Immature natural killer cell (primary cell): ENCODE measurements at regions not wholly inside any gene's neighbourhood (a gene's known extent, or its start where the extent isn't known, plus 50 kb on each side); places are given as distances from the start of the nearest gene placed in this dataset.

Source experiments
- DNase-seq, 3 donors: peaks; one replicate each; pipeline ENCODE4 v3.0.0; 2022; ENCODE audit warnings: mixed read lengths in 1 of 3
- H3K27ac Mint-ChIP-seq, 6 donors: one replicate each; pipeline ENCODE4 v1.8.0; 2020; ENCODE audit warnings: mixed read lengths in 6 of 6, mild to moderate bottlenecking in 5 of 6, inconsistent platforms in 4 of 6, moderate library complexity in 3 of 6
- H3K27me3 Mint-ChIP-seq, 3 donors: one replicate each; pipeline ENCODE4 v1.8.0; 2020 to 2021; ENCODE audit warnings: low read depth in 3 of 3, mild to moderate bottlenecking in 3 of 3, mixed read lengths in 3 of 3, moderate library complexity in 3 of 3, inconsistent platforms in 1 of 3
- H3K36me3 Mint-ChIP-seq, 3 donors: one replicate each; pipeline ENCODE4 v1.8.0; 2020; ENCODE audit warnings: mixed read lengths in 3 of 3, inconsistent platforms in 2 of 3, mild to moderate bottlenecking in 2 of 3
- H3K4me1 Mint-ChIP-seq, 2 donors: one replicate each; pipeline ENCODE4 v1.8.0; 2020; ENCODE audit warnings: inconsistent platforms in 2 of 2, mild to moderate bottlenecking in 2 of 2, mixed read lengths in 2 of 2, moderate library complexity in 1 of 2
- H3K4me3 Mint-ChIP-seq, 5 donors: one replicate each; pipeline ENCODE4 v1.8.0; 2020; ENCODE audit warnings: mild to moderate bottlenecking in 5 of 5, mixed read lengths in 5 of 5, inconsistent platforms in 3 of 5, moderate library complexity in 3 of 5
- H3K9me3 Mint-ChIP-seq, 6 donors: one replicate each; pipeline ENCODE4 v1.8.0; 2020; ENCODE audit warnings: mild to moderate bottlenecking in 6 of 6, mixed read lengths in 6 of 6, inconsistent platforms in 4 of 6, moderate library complexity in 3 of 6

- Mint-ChIP-seq H3K27me3 (peaks cover 0 to 6% (median 2%) of the 10 kb centered on the region in 3 donors), H3K36me3 (no peaks in the 10 kb centered on the region), H3K4me1 (no peaks in the 10 kb centered on the region), H3K4me3 (no peak overlapping the region), H3K9me3 (no peaks in the 10 kb centered on the region), H3K27ac (no peak overlapping the region)
- no peak for DNase-seq
Observed at GRCh38 chr18:55861266-55861665, 273.3 kb upstream of the TCF4 start.

GRCh38 chr18:55858661-55859515 lies 270.9 kb upstream of the TCF4 start:
- no peaks in the 10 kb centered on the region for H3K4me1 Mint-ChIP-seq
- no peak for DNase-seq
- no peak overlapping the region for H3K4me3 Mint-ChIP-seq
- H3K27me3 Mint-ChIP-seq = peaks cover 0 to 6% (median 2%) of the 10 kb centered on the region in 3 donors
- H3K27ac Mint-ChIP-seq = no peak overlapping the region
- H3K36me3 Mint-ChIP-seq = no peaks in the 10 kb centered on the region
- peaks cover 0 to 6% (median 0%) of the 10 kb centered on the region in 6 donors for H3K9me3 Mint-ChIP-seq

- Mint-ChIP-seq H3K27me3 (peaks cover 0 to 6% (median 0%) of the 10 kb centered on the region in 3 donors), H3K27ac (no peak overlapping the region), H3K4me3 (no peak overlapping the region), H3K36me3 (no peaks in the 10 kb centered on the region), H3K9me3 (peaks cover 0 to 6% (median 0%) of the 10 kb centered on the region in 6 donors), H3K4me1 (no peaks in the 10 kb centered on the region)
- no peak for DNase-seq
Observed at GRCh38 chr18:55857956-55858355, 270.0 kb upstream of the TCF4 start.

- Mint-ChIP-seq H3K36me3 (no peaks in the 10 kb centered on the region), H3K9me3 (peaks cover 0 to 6% (median 0%) of the 10 kb centered on the region in 6 donors), H3K27me3 (peaks cover 0 to 6% (median 0%) of the 10 kb centered on the region in 3 donors), H3K27ac (no peak overlapping the region), H3K4me1 (no peaks in the 10 kb centered on the region), H3K4me3 (no peak overlapping the region)
- DNase-seq = no peak
Observed at GRCh38 chr18:55857409-55857808, 269.4 kb upstream of the TCF4 start.

GRCh38 chr18:55856679-55857078 lies 268.7 kb upstream of the TCF4 start:
- peaks cover 0 to 5% (median 0%) of the 10 kb centered on the region in 3 donors for H3K27me3 Mint-ChIP-seq
- H3K27ac Mint-ChIP-seq = no peak overlapping the region
- no peak for DNase-seq
- no peaks in the 10 kb centered on the region for H3K36me3 Mint-ChIP-seq
- H3K9me3 Mint-ChIP-seq = peaks cover 0 to 6% (median 0%) of the 10 kb centered on the region in 6 donors
- no peaks in the 10 kb centered on the region for H3K4me1 Mint-ChIP-seq
- H3K4me3 Mint-ChIP-seq = no peak overlapping the region

DNA sequence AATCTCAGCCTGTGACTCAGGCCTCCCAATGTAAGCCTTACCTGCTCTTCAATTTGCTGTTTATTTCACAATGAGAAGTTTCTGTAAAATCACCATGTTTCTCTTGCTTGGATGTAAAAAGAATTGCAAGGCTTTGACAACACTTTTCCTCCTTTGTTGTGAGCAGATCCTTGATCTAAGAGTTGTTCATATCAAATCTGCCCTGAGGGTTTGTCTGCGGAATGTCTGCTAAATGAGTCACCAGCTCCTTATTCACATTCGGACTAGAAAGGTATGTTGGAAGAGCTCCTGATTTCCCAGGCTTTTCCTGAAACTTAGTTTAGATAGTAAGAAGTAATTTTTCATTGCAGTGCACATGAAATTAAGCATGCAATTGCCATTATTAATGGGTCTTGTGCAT lies 268.2 kb upstream of the TCF4 start:
- DNase-seq = no peak
- Mint-ChIP-seq H3K27me3 (peaks cover 0 to 5% (median 0%) of the 10 kb centered on the region in 3 donors), H3K36me3 (no peaks in the 10 kb centered on the region), H3K4me1 (no peaks in the 10 kb centered on the region), H3K4me3 (no peak overlapping the region), H3K27ac (no peak overlapping the region), H3K9me3 (peaks cover 0 to 6% (median 0%) of the 10 kb centered on the region in 6 donors)

DNA sequence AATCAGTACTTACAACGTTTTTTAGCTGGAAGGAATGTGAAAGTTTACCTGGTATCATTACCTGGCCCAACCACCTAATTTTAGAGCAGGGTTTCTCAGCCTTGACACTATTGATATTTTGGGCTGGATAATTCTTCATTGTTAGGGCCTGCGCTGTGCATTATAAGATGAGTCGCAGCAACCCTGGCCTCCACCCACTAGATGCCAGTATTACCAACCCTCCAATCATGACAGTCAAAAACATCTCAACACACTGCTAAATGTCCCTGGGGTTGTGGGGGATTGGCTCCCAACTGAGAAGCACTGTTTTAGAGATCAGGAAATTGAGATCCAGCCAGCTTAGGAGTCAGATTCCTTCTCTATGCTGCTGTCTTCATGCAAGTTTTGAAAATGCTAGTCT lies 265.3 kb upstream of the TCF4 start:
- Mint-ChIP-seq H3K9me3 (peaks cover 0 to 6% (median 0%) of the 10 kb centered on the region in 6 donors), H3K36me3 (no peaks in the 10 kb centered on the region), H3K4me3 (no peak overlapping the region), H3K4me1 (no peaks in the 10 kb centered on the region), H3K27me3 (no peaks in the 10 kb centered on the region), H3K27ac (no peak overlapping the region)
- DNase-seq = no peak

DNA sequence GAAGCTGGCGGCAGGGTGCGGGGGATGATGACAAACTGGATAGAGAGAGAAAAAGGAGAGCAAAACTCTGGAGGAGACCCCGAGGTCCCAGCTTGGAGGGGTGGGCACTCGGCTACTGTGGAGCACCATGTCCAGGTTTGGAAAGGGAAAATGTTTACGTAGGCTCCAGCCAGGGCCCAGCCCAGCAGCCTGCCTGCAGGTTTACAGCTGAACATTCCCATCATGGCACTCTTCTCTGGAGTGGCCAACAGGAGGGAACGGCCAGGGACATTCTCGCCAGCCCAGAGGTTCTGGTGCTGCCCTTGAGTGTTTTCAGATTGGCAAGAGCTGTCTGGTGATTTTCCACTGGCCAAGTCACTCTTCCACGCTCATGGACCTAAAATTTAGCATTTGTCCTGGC lies 262.9 kb upstream of the TCF4 start:
- Mint-ChIP-seq H3K36me3 (no peaks in the 10 kb centered on the region), H3K27ac (no peak overlapping the region), H3K9me3 (peaks cover 0 to 6% (median 0%) of the 10 kb centered on the region in 6 donors), H3K4me3 (no peak overlapping the region), H3K27me3 (no peaks in the 10 kb centered on the region), H3K4me1 (no peaks in the 10 kb centered on the region)
- no peak for DNase-seq

DNA sequence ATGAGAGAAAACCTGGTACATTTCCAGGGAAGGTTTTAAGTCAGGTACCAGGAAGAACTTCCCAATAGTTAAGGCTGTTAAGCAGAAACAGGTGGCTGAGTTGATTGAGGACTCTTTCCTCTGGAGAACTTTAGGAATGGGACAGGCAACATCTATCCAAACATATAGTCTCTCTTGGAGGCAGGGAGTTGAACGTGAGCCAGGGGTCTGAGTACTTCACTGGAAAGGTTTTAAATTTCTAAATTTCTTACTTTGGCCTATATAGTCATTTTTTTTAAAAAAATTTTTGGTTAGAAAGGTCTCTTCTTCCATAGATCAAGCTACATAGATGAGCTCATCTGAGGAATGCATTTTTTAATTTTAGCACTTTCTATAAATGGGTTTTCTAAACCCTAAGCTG lies 261.4 kb upstream of the TCF4 start:
- H3K36me3 Mint-ChIP-seq = no peaks in the 10 kb centered on the region
- H3K27me3 Mint-ChIP-seq = no peaks in the 10 kb centered on the region
- H3K4me3 Mint-ChIP-seq = no peak overlapping the region
- no peaks in the 10 kb centered on the region for H3K4me1 Mint-ChIP-seq
- H3K9me3 Mint-ChIP-seq = peaks cover 0 to 2% (median 0%) of the 10 kb centered on the region in 6 donors
- no peak overlapping the region for H3K27ac Mint-ChIP-seq
- no peak for DNase-seq

GRCh38 chr18:55847960-55848359 lies 260.0 kb upstream of the TCF4 start:
- Mint-ChIP-seq H3K27ac (no peak overlapping the region), H3K4me3 (no peak overlapping the region), H3K9me3 (no peaks in the 10 kb centered on the region), H3K4me1 (no peaks in the 10 kb centered on the region), H3K36me3 (no peaks in the 10 kb centered on the region), H3K27me3 (no peaks in the 10 kb centered on the region)
- DNase-seq = no peak

DNA sequence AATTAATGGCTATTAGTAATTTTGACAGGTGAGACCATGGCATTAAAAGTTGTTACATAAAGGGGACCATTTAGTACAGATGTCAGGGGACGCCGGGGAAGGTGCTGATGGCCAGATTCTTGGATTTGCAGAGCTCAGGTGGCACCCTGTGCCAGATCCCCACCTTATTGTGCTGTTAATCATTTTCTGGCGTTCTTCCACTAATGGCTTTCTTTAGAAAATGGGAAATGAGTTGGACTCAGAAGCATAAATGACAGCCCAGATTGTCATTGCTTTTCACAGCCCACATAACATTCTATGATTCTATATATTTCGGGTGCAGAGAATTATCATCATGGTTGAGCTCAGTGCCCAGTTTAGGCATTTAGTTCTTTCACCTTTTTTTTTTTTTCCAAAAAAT lies 257.2 kb upstream of the TCF4 start:
- no peak for DNase-seq
- H3K4me3 Mint-ChIP-seq = no peak overlapping the region

DNA sequence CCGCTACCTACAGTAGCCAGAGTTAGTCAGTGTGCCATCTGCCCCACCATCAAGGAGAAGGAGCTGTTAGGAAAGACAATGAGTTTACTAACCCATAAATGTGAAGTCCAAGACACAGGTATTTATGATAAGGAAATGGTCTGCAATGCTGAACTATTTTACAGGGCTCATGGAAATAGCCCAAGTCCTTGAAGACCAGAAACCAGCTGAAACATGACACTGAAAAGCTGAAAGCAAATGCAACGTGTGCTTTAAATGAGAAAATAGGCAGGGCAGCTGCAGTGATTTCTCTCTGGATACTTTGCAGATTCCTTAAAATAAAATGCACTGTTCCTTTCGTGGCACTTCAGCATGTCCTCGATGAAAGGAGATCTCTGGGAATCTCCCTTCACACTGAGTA lies 256.4 kb upstream of the TCF4 start:
- Mint-ChIP-seq H3K4me3 (no peak overlapping the region), H3K27me3 (no peaks in the 10 kb centered on the region), H3K27ac (no peak overlapping the region), H3K9me3 (peaks cover 0 to 4% (median 2%) of the 10 kb centered on the region in 6 donors), H3K36me3 (no peaks in the 10 kb centered on the region), H3K4me1 (no peaks in the 10 kb centered on the region)
- DNase-seq = no peak

More for the DNA sequence above, 257.2 kb upstream of the TCF4 start:
- Mint-ChIP-seq H3K4me1 (no peaks in the 10 kb centered on the region), H3K27me3 (no peaks in the 10 kb centered on the region), H3K36me3 (no peaks in the 10 kb centered on the region), H3K9me3 (peaks cover 0 to 2% (median 0%) of the 10 kb centered on the region in 6 donors), H3K27ac (no peak overlapping the region)

DNA sequence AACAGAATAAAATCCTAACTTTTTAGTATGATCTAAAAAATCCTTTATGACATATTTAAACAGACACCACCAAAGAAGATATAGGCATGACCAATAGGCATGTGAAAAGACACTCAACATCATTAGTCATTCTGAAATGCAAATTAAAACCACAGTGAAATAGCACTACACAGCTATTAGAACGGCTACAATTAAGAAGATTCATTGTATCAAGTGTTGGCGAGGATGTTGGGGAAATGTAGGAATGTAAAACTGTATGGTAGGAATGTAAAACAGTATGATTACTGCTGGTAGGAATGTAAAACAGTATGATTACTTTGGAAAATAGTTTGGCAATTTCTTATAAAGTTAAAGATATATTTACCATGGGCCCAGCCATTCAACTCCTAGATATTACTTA lies 253.3 kb upstream of the TCF4 start:
- peaks cover 0 to 3% (median 1%) of the 10 kb centered on the region in 3 donors for H3K27me3 Mint-ChIP-seq
- H3K4me3 Mint-ChIP-seq = no peak overlapping the region
- H3K36me3 Mint-ChIP-seq = no peaks in the 10 kb centered on the region
- H3K9me3 Mint-ChIP-seq = peaks cover 0 to 17% (median 5%) of the 10 kb centered on the region in 6 donors
- no peaks in the 10 kb centered on the region for H3K4me1 Mint-ChIP-seq
- no peak for DNase-seq
- H3K27ac Mint-ChIP-seq = no peak overlapping the region

DNA sequence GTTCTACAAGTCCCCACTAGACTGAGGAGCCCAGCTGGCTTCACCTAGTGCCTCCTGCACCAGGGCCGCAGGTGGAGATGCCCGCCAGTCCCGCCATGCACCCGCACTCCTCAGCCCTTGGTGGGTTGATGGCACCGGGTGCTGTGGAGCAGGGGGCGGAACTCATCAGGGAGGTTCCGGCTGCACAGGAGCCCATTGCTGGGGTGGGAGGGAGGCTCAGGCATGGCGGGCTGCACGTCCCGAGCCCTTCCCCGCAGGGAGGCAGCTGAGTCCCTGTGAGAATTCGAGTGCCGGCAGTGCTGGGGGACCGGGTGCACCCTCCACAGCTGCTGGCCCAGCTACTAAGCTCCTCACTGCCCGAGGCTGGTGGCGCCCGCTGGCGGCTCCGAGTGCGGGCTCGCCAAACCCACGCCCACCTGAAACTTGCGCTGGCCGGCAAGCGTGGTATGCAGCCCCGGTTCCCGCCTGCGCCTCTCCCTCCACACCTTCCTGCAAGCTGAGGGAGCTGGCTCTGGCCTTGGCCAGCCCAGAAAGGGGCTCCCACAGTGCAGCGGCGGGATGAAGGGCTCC lies 252.7 kb upstream of the TCF4 start:
- Mint-ChIP-seq H3K4me1 (no peaks in the 10 kb centered on the region), H3K36me3 (no peaks in the 10 kb centered on the region), H3K27me3 (peaks cover 0 to 3% (median 1%) of the 10 kb centered on the region in 3 donors), H3K9me3 (peaks cover 0 to 17% (median 5%) of the 10 kb centered on the region in 6 donors), H3K27ac (no peak overlapping the region), H3K4me3 (no peak overlapping the region)
- DNase-seq = no peak
